NOMO-1 treated with dmso at 0.1 percent for 144 hours (cell line): ENCODE measurements at regions not wholly inside any gene's neighbourhood (a gene's known extent, or its start where the extent isn't known, plus 50 kb on each side); places are given as distances from the start of the nearest gene placed in this dataset.

ENCODE experiments used
- DNase-seq: peaks from one replicate; lab custom pipeline; 2025; ENCODE audit not compliant: unreplicated experiment; lab: John Stamatoyannopoulos, UW

DNA sequence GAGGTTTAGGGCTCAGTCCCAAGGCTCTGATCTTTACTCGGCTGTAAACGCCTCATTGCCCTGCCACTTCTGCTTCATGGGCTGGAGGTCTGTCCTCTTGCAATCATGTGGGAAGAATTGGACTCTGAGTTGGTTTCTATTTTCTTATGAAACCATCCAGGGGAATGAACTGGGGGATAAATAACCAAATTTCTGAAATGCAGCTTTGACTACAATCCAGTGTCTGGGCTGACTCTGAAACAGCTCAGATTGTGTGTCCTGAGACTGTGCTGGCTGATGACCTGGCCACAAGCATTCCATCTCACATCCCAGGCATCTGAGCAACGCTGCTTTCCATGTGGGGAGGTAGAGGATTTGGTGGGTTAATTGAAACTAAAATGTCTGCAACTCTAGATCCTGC is 71.0 kb upstream of the GALNT15 start:
- no peak for DNase-seq

DNA sequence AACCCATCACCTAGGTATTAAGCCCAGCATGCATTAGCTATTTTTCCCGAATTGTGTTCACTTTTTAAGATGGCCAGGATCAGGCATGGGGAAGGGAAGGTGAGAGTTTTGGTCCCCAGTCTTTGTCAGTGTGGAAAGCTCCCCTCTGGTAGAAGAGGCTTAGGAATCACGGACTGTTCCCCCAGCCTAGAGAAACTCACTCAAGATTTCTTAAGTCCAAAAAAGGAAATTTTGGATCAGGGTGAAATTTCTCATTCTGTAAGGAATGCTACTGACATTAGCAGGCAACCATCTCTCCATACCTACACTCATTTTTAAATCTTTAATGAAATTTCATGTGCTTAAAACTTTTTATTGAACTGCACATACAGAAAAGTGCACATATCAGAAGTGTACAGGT is 70.3 kb upstream of the GALNT15 start:
- no peak for DNase-seq

- DNase-seq: no peak
Measured at GRCh38 chr3:16106050-16106449, 68.4 kb upstream of the GALNT15 start.

DNA sequence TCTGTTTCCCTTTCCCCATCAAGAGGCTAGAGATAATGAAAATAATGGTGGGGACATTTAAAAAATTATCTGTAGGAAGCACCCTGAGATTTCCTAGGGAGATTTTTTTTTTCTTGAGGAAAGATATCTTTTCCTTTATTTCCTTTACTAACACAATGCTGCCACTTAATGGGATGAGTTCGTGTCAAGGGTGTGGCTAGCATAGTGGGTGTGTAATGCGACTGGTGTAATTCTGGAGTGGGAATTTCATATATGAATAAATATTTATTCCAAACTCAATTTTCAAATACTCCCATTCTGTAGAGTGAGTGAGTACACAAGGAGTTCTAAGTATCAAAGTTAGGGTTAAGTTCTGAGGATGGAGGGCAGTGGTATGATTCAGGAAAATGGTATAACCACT is 66.1 kb upstream of the GALNT15 start:
- no peak for DNase-seq

DNA sequence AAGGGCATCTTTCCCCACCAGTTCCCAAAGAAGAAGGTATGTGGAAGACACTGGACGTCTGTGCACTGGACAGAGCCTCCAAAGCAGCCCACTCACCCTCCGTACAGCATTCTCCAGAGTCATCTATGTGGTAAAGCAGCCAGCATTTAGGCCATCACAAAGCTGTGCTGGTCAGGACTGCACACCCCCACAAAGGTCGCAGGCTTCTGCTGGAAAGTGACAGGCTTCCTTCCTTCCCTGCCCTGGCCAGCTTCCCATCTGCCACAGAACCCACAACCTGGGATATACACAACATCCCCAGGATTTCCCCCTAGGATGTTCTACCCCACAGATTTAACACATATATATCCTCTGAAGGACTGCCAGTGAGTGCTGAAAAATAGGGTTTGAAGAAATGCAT is 64.6 kb upstream of the GALNT15 start:
- DNase-seq: no peak

DNA sequence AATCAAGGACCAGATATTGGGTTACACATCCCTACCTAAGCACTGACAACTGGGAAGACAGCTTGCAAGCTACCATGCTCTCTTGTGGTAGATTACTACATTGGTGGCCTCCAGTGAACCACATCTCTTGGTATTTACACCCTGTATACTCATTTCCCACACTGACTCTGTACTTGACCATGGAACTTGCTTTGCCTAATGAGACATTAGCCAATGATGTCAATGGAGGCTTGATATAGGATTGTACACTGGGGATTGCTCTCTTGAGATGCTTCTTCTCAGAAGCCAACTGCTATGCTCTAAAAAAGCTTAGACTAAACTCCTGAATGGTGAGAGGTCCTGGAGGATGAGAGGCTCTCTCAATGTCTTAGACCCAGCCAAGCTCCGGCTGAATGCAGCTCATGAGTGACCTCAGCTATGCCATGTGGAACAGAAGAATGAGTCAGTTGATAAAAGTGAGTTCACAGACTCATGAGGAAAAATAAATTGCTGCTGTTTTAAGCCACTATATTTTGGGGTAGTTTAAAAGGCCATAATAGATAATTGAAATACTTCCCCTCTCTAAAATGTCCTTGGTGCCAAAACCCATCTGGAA is 61.5 kb upstream of the GALNT15 start:
- no peak for DNase-seq

- no peak for DNase-seq
Measured at GRCh38 chr3:16113704-16114103, 60.8 kb upstream of the GALNT15 start.

- DNase-seq: no peak
Measured at GRCh38 chr3:16114429-16114828, 60.1 kb upstream of the GALNT15 start.

DNA sequence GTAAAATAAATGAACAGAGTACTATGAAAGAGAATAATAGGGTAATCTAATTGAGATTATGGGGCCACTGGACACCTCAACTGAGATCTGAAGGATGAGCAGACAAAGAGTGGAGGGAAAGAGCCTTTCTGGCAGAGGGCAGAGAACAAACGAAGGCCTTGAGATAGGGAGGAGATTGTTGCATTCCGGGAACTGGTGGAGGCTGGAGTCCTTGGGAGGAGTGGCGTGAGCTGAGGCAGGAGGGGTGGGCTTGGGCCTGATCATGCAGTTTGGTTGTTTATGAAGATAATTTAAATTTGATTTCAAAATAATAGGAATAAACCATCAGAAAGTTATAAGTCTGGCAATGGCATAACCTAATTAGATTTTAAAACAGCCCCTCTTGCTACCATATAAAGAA is 59.5 kb upstream of the GALNT15 start:
- DNase-seq: no peak

DNA sequence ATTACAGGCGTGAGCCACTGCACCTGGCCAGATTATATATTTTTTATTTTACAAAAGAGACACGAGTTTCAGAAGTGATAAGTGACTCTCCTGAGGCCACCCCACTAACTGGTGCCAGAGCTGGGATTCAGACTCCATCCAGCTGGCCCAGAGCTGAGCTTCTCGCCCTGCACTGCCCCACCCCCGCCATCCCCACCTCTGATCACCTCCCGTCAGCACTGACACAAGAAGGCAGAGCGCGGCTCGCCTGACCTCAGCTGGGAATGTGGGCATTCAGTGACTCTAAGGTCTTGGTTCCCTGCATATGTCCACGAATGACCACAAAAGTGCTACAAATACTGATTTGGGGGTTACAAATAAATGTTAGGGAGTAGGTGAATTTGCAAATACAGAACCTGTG is 56.1 kb upstream of the GALNT15 start:
- DNase-seq: no peak

DNA sequence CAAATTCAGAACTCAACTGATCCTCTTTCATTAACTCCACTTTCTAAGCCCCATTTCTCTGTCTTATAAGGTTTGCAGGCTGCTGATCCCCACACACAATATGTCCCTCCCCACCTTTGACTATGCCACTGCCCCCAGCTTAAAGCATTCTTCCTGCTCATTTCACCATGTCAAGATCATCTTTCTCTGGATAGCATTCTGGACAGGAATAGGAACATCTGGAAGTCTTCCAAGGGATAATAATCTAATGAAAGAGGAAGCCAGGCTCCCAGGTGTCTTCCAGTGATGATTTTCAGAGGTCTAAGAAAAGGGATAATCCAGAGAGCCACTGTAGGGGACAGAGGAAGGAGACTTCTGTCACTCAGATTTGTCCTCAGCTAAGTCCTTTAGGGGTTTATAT is 54.6 kb upstream of the GALNT15 start:
- no peak for DNase-seq

- no peak for DNase-seq
Measured at GRCh38 chr3:16121391-16121790, 53.1 kb upstream of the GALNT15 start.

DNA sequence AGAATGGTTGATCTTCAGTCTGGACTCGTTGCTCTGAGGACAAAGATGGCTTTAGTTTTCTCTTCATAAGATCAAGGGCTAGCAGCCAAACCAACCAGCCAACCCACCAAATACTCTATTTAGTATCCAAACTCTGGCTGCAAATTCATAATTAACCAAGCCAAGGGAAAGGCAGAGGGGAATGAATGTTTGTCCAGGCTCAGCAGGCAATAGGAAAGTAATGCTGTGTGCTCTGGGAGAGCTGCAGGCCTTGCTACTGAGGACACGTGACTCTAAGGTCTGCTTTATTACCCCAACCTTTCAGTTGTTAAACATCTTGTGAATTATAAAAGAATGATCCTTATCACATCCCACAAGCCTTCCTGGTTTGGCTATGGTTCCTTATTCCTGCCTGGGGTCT is 52.3 kb upstream of the GALNT15 start:
- no peak for DNase-seq

DNA sequence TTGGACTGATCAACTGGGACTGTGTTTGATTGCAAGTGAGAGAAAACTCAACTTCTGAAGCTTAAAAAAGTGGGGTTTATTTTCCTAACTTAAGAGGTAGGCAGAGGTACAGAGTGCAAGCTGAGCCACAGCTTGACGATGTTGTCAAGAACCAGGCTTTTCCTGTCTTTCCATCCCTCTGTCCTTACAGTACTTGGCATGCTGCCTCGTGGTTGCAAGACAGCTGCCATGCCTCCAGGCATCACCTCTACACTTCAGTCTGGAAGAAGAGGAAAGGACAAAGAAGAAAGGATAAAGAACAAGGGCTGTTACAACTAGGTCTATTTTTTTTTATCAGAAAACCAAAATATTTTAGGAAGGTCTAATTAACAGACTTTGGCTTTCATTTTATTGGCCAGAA is 51.8 kb upstream of the GALNT15 start:
- no peak for DNase-seq

DNA sequence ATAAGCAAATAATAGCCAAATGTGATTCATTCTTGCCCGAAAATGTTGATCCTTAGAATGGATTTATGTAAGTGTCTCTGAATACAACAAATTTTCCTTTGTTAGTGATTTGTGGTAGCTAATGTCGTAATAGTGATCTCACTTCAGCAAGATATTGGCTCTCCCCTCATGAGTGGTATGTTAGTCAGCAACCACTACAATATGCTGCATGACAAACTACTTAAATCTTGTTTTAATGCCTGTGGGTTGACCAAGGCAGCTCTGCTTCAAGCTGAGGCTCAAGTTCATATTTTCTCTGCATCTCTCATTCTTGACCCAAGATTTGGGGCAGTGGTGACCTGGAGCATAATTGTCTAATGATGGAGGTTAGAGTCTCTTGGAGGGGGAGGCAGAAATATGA is 49.8 kb upstream of the GALNT15 start:
- no peak for DNase-seq
